HEK293T (cell line): ENCODE measurements at regions not wholly inside any gene's neighbourhood (a gene's known extent, or its start where the extent isn't known, plus 50 kb on each side); places are given as distances from the start of the nearest gene placed in this dataset.

Experiments used
- ARNT ChIP-seq: fragments of 450-650 bp; IDR thresholded peaks from 2 replicates; pipeline ENCODE4 v1.6.1; 2017; ENCODE audit warnings: mild to moderate bottlenecking
- BHLHE40 ChIP-seq: fragments of 450-650 bp; IDR thresholded peaks from 2 replicates; pipeline ENCODE4 v1.6.1; 2016; ENCODE audit warnings: mild to moderate bottlenecking, moderate library complexity, borderline replicate concordance
- CTBP1 ChIP-seq: fragments of 450-650 bp; IDR thresholded peaks from 2 replicates; pipeline ENCODE4 v1.6.1; 2016; ENCODE audit warnings: borderline replicate concordance
- ELF4 ChIP-seq: fragments of 450-650 bp; IDR thresholded peaks from 2 replicates; pipeline ENCODE4 v1.6.1; 2017; ENCODE audit warnings: antibody characterized with exemption
- FOXA1 ChIP-seq: fragments of 450-650 bp; IDR thresholded peaks from 2 replicates; pipeline ENCODE4 v1.6.1; 2016; ENCODE audit warnings: mild to moderate bottlenecking
- FOXM1 ChIP-seq: fragments of 450-650 bp; IDR thresholded peaks from 2 replicates; pipeline ENCODE4 v1.6.1; 2017; ENCODE audit warnings: mild to moderate bottlenecking, borderline replicate concordance
- HDGF ChIP-seq: fragments of 450-650 bp; IDR thresholded peaks from 2 replicates; pipeline ENCODE4 v1.6.1; 2017; ENCODE audit warnings: antibody characterized with exemption, borderline replicate concordance
- NFRKB ChIP-seq: fragments of 450-650 bp; IDR thresholded peaks from 2 replicates; pipeline ENCODE4 v1.6.1; 2016; ENCODE audit warnings: mild to moderate bottlenecking, moderate library complexity
- SP1 ChIP-seq: fragments of 450-650 bp; IDR thresholded peaks from 2 replicates; pipeline ENCODE4 v1.6.1; 2017
- SUZ12 ChIP-seq: fragments of 450-650 bp; IDR thresholded peaks from 2 replicates; pipeline ENCODE4 v1.6.1; 2016; ENCODE audit warnings: mild to moderate bottlenecking
- TARDBP ChIP-seq: fragments of 450-650 bp; IDR thresholded peaks from 2 replicates; pipeline ENCODE4 v1.6.1; 2016
- ZNF384 ChIP-seq: fragments of 450-650 bp; IDR thresholded peaks from 2 replicates; pipeline ENCODE4 v1.6.1; 2016

- TF ChIP-seq ZNF384 (no peak), SP1 (no peak), NFRKB (no peak), HDGF (no peak), ARNT (no peak), SUZ12 (no peak), BHLHE40 (no peak), ELF4 (no peak), TARDBP (no peak), CTBP1 (no peak), FOXA1 (no peak), FOXM1 (no peak)
These were observed 50.2 kb upstream of the GALNT10 start for GRCh38 chr5:154140381-154140780.
